Ectodermal cell (in vitro differentiated cells): ENCODE measurements at regions not wholly inside any gene's neighbourhood (a gene's known extent, or its start where the extent isn't known, plus 50 kb on each side); places are given as distances from the start of the nearest gene placed in this dataset.

ENCODE experiments used
- H3K27ac ChIP-seq: 2 replicates; pipeline ENCODE4 v1.7.0; 2013; ENCODE audit warnings: mild to moderate bottlenecking, low read depth, low read length; ENCODE audit not compliant: insufficient read depth, poor library complexity, severe bottlenecking
- H3K27me3 ChIP-seq: 2 replicates; pipeline ENCODE4 v1.7.0; 2013; ENCODE audit warnings: mild to moderate bottlenecking, low read length; ENCODE audit not compliant: insufficient read depth, control insufficient read depth, poor library complexity, severe bottlenecking
- H3K36me3 ChIP-seq: one replicate; pipeline ENCODE4 v1.7.0; 2013; ENCODE audit warnings: low read length; ENCODE audit not compliant: control insufficient read depth, insufficient read depth
- H3K4me1 ChIP-seq: one replicate; pipeline ENCODE4 v1.7.0; 2013; ENCODE audit warnings: low read length; ENCODE audit not compliant: control insufficient read depth, insufficient read depth
- H3K4me3 ChIP-seq: 2 replicates; pipeline ENCODE4 v1.7.0; 2013; ENCODE audit warnings: low read depth, low read length, control low read depth; ENCODE audit not compliant: insufficient read depth
- H3K9me3 ChIP-seq: 2 replicates; pipeline ENCODE4 v1.7.0; 2013; ENCODE audit warnings: mild to moderate bottlenecking, low read length, moderate library complexity; ENCODE audit not compliant: control insufficient read depth
- WGBS, 2 experiments: methylation state at CpG; one replicate each; pipeline ENCODE4 v1.1.7; 2013; ENCODE audit warnings: missing lambda C conversion rate in 2 of 2; 5-methylcytosine and 5-hydroxymethylcytosine counted together

GRCh38 chr9:13382595-13382994 lies 103.1 kb upstream of the MPDZ start:
- no peaks in the 10 kb centered on the region for H3K36me3 ChIP-seq
- H3K9me3 ChIP-seq: no peaks in the 10 kb centered on the region
- H3K27ac ChIP-seq: no peak overlapping the region
- no peaks in the 10 kb centered on the region for H3K4me1 ChIP-seq
- H3K27me3 ChIP-seq: no peaks in the 10 kb centered on the region
- H3K4me3 ChIP-seq: no peak overlapping the region
- 96 to 98% methylated on average over 3 to 5 of the region's 5 CpGs for WGBS, 2 experiments

- Histone ChIP-seq H3K4me3 (no peak overlapping the region), H3K27ac (no peak overlapping the region), H3K4me1 (no peaks in the 10 kb centered on the region), H3K9me3 (no peaks in the 10 kb centered on the region), H3K36me3 (no peaks in the 10 kb centered on the region), H3K27me3 (no peaks in the 10 kb centered on the region)
- 95 to 97% methylated on average over 3 of the region's 3 CpGs for WGBS, 2 experiments
Measured at GRCh38 chr9:13380903-13381302, 101.4 kb upstream of the MPDZ start.

GRCh38 chr9:13378154-13378553 lies 98.7 kb upstream of the MPDZ start:
- 86 to 100% methylated on average over 1 of the region's 2 CpGs for WGBS, 2 experiments
- no peaks in the 10 kb centered on the region for H3K27me3 ChIP-seq

GRCh38 chr9:13377171-13377925 lies 97.9 kb upstream of the MPDZ start:
- no peak overlapping the region for H3K27ac ChIP-seq
- H3K36me3 ChIP-seq: no peaks in the 10 kb centered on the region
- H3K4me3 ChIP-seq: no peak overlapping the region
- 85 to 87% methylated on average over 3 of the region's 3 CpGs for WGBS, 2 experiments
- H3K9me3 ChIP-seq: no peaks in the 10 kb centered on the region
- no peaks in the 10 kb centered on the region for H3K4me1 ChIP-seq
- no peaks in the 10 kb centered on the region for H3K27me3 ChIP-seq

More at GRCh38 chr9:13378154-13378553, 98.7 kb upstream of the MPDZ start:
- Histone ChIP-seq H3K36me3 (no peaks in the 10 kb centered on the region), H3K27ac (no peak overlapping the region), H3K9me3 (no peaks in the 10 kb centered on the region), H3K4me3 (no peak overlapping the region), H3K4me1 (no peaks in the 10 kb centered on the region)

- peaks cover 14% of the 10 kb centered on the region for H3K4me1 ChIP-seq
- 86 to 87% methylated on average over 1 of the region's 1 CpG for WGBS, 2 experiments
Measured at GRCh38 chr9:13372510-13372909, 93.0 kb upstream of the MPDZ start.

GRCh38 chr9:13369431-13369830 lies 89.9 kb upstream of the MPDZ start:
- H3K27ac ChIP-seq: peak overlapping the region; percentile 28
- H3K4me1 ChIP-seq: peaks cover 20% of the 10 kb centered on the region
- no peaks in the 10 kb centered on the region for H3K36me3 ChIP-seq
- H3K9me3 ChIP-seq: no peaks in the 10 kb centered on the region
- H3K27me3 ChIP-seq: no peaks in the 10 kb centered on the region
- 32 to 47% methylated on average over 3 to 4 of the region's 4 CpGs for WGBS, 2 experiments
- H3K4me3 ChIP-seq: no peak overlapping the region

More at GRCh38 chr9:13372510-13372909, 93.0 kb upstream of the MPDZ start:
- Histone ChIP-seq H3K4me3 (no peak overlapping the region), H3K27ac (no peak overlapping the region), H3K27me3 (no peaks in the 10 kb centered on the region), H3K36me3 (no peaks in the 10 kb centered on the region), H3K9me3 (no peaks in the 10 kb centered on the region)

GRCh38 chr9:13367784-13368183 lies 88.3 kb upstream of the MPDZ start:
- Histone ChIP-seq H3K9me3 (no peaks in the 10 kb centered on the region), H3K36me3 (no peaks in the 10 kb centered on the region), H3K27me3 (no peaks in the 10 kb centered on the region), H3K4me1 (peaks cover 22% of the 10 kb centered on the region), H3K4me3 (no peak overlapping the region), H3K27ac (no peak overlapping the region)
- WGBS, 2 experiments: 70 to 87% methylated on average over 2 to 4 of the region's 4 CpGs

- Histone ChIP-seq H3K9me3 (no peaks in the 10 kb centered on the region), H3K27ac (no peak overlapping the region), H3K4me3 (no peak overlapping the region), H3K4me1 (peaks cover 14% of the 10 kb centered on the region), H3K27me3 (no peaks in the 10 kb centered on the region), H3K36me3 (no peaks in the 10 kb centered on the region)
- 92 to 95% methylated on average over 7 of the region's 7 CpGs for WGBS, 2 experiments
Measured at GRCh38 chr9:13364271-13365000, 84.9 kb upstream of the MPDZ start.

GRCh38 chr9:13361076-13361475 lies 81.6 kb upstream of the MPDZ start:
- H3K9me3 ChIP-seq: no peaks in the 10 kb centered on the region
- no peaks in the 10 kb centered on the region for H3K27me3 ChIP-seq
- peaks cover 6% of the 10 kb centered on the region for H3K4me1 ChIP-seq
- H3K27ac ChIP-seq: no peak overlapping the region
- H3K36me3 ChIP-seq: no peaks in the 10 kb centered on the region
- no peak overlapping the region for H3K4me3 ChIP-seq

GRCh38 chr9:13360188-13360587 lies 80.7 kb upstream of the MPDZ start:
- H3K27me3 ChIP-seq: no peaks in the 10 kb centered on the region
- H3K36me3 ChIP-seq: no peaks in the 10 kb centered on the region
- H3K4me1 ChIP-seq: peaks cover 6% of the 10 kb centered on the region
- H3K4me3 ChIP-seq: no peak overlapping the region
- H3K9me3 ChIP-seq: no peaks in the 10 kb centered on the region
- peak overlapping the region; percentile 47 for H3K27ac ChIP-seq
